ENCODE measurements at regions not wholly inside any gene's neighbourhood (a gene's known extent, or its start where the extent isn't known, plus 50 kb on each side); places are given as distances from the start of the nearest gene placed in this dataset.
A peak's percentile ranks its signal among the peaks of the same experiment; 100 is the strongest.

GRCh38 chrX:10833299-10834169 is 213.1 kb upstream of the MID1 start:
- peak overlapping the region in 3 of 5 donors; percentile 10 to 18 (median 11) for H3K4me3 ChIP-seq

DNA sequence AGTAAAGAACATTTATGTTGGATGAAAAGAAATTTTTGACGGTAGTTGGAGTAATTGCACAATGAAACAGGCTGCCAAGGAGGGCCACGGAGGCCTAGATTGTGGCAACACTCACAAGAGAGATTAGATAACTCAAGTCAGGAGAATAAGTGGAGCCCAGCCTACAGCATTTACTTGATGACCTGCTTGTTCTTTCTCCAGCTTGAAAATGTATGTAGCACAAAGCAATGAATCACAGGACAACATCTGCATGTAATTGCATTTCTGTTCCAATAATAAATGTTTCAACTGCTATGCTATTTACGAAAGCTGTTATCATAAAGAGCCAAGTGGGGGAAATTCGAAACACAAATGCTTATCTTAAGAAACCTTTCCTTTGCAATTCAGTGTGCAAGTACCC is 221.2 kb upstream of the MID1 start:
- ATAC-seq (replicated peaks in 6 of 8), result peak in 3 of 8 experiments; percentile 43 to 48 (median 47)
- 0 to 80% (median 40%) methylated on average over 1 to 4 of the region's 4 CpGs; no CpG with 5 or more reads in 4 of the 10 experiments for WGBS, 10 experiments

More at GRCh38 chrX:10833299-10834169, 213.1 kb upstream of the MID1 start:
- ATAC-seq (replicated peaks in 6 of 8), result peak; percentile 55 to 97 (median 82)
- H3K27ac ChIP-seq, result no peak overlapping the region
- H3K4me1 ChIP-seq (replicated peaks in 1 of 2), result peaks cover 2 to 29% of the 10 kb centered on the region in 2 donors
- in situ Hi-C loops (cut with MboI; ENCODE audit: low pct_unique_long_range_greater_than_20kb in 2 of 9, low sequenced_read_pairs in 9 of 9, unreplicated experiment in 9 of 9), result no loop called here
- 0 to 38% (median 20%) methylated on average over 2 to 9 of the region's 13 CpGs; no CpG with 5 or more reads in 6 of the 10 experiments for WGBS, 10 experiments

DNA sequence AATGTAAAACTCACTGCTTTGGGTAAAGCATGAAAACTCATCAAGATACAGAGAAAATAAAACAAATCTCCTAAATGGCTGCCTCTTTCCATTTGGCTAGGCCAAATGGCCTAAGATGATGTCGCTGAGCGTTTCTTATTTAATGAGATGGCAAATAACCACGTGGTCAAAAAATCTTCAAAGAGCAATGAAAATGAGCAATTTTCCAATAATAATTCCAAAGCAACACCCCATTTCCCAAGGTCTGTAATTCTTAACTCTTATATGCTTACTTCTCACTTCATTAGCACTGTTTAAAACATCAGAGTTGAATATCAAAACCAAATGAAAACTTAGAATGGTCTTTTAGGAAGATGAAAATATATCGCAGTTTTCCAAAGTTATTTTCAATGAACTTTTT is 222.3 kb upstream of the MID1 start:
- no peak for ATAC-seq (replicated peaks in 6 of 8)
- no peak overlapping the region for H3K4me3 ChIP-seq
- 10 to 88% (median 50%) methylated on average over 2 to 4 of the region's 4 CpGs; no CpG with 5 or more reads in 5 of the 10 experiments for WGBS, 10 experiments
- no peak overlapping the region for H3K27ac ChIP-seq
- H3K4me1 ChIP-seq (replicated peaks in 1 of 2), result no peaks in the 10 kb centered on the region
- in situ Hi-C loops (cut with MboI; ENCODE audit: low pct_unique_long_range_greater_than_20kb in 2 of 9, low sequenced_read_pairs in 9 of 9, unreplicated experiment in 9 of 9), result no loop called here

More for the DNA sequence above, 221.2 kb upstream of the MID1 start:
- no peaks in the 10 kb centered on the region for H3K4me1 ChIP-seq (replicated peaks in 1 of 2)
- in situ Hi-C loops (cut with MboI; ENCODE audit: low pct_unique_long_range_greater_than_20kb in 2 of 9, low sequenced_read_pairs in 9 of 9, unreplicated experiment in 9 of 9), result no loop called here
- no peak overlapping the region for H3K27ac ChIP-seq
- no peak overlapping the region for H3K4me3 ChIP-seq

DNA sequence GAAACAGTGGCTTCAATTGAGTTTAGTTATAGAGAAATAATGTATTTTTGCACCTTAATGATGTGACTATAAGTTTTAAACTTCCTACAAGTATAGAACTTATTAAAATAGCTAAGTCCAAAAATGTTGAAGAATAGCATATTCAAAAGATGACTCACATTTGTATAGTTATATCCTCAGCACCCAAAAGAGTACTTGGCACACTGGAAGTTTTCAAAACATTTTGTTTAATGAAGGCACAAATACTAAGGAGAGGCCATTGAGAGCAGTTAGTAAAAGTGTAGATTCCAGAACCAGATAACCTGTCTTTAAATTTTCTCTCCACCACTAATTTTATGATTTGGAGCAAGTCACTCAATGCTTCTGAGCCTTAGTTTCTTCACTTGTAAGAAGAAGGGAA is 226.9 kb upstream of the MID1 start:
- no peak for ATAC-seq (replicated peaks in 6 of 8)

GRCh38 chrX:10851809-10852208 is 231.4 kb upstream of the MID1 start:
- no peak overlapping the region for H3K27ac ChIP-seq
- H3K4me3 ChIP-seq, result no peak overlapping the region
- no peaks in the 10 kb centered on the region for H3K4me1 ChIP-seq (replicated peaks in 1 of 2)
- in situ Hi-C loops (cut with MboI; ENCODE audit: low pct_unique_long_range_greater_than_20kb in 2 of 9, low sequenced_read_pairs in 9 of 9, unreplicated experiment in 9 of 9), result no loop called here
- no peak for ATAC-seq (replicated peaks in 6 of 8)

More for the DNA sequence above, 226.9 kb upstream of the MID1 start:
- Histone ChIP-seq H3K27ac (no peak overlapping the region), H3K4me3 (no peak overlapping the region), H3K4me1 (replicated peaks in 1 of 2) (no peaks in the 10 kb centered on the region)
- in situ Hi-C loops (cut with MboI; ENCODE audit: low pct_unique_long_range_greater_than_20kb in 2 of 9, low sequenced_read_pairs in 9 of 9, unreplicated experiment in 9 of 9), result no loop called here

GRCh38 chrX:10854594-10854993 is 234.2 kb upstream of the MID1 start:
- Histone ChIP-seq H3K4me1 (replicated peaks in 1 of 2) (no peaks in the 10 kb centered on the region), H3K4me3 (no peak overlapping the region), H3K27ac (no peak overlapping the region)
- WGBS, 10 experiments, result 21 to 100% (median 90%) methylated on average over 1 to 3 of the region's 7 CpGs; no CpG with 5 or more reads in 5 of the 10 experiments
- in situ Hi-C loops (cut with MboI; ENCODE audit: low pct_unique_long_range_greater_than_20kb in 2 of 9, low sequenced_read_pairs in 9 of 9, unreplicated experiment in 9 of 9), result no loop called here
- ATAC-seq (replicated peaks in 6 of 8), result no peak

GRCh38 chrX:10855845-10856244 is 235.5 kb upstream of the MID1 start:
- 40 to 100% (median 60%) methylated on average over 1 to 2 of the region's 2 CpGs; no CpG with 5 or more reads in 5 of the 10 experiments for WGBS, 10 experiments
- Histone ChIP-seq H3K27ac (no peak overlapping the region), H3K4me3 (no peak overlapping the region), H3K4me1 (replicated peaks in 1 of 2) (no peaks in the 10 kb centered on the region)
- no peak for ATAC-seq (replicated peaks in 6 of 8)
- in situ Hi-C loops (cut with MboI; ENCODE audit: low pct_unique_long_range_greater_than_20kb in 2 of 9, low sequenced_read_pairs in 9 of 9, unreplicated experiment in 9 of 9), result no loop called here

DNA sequence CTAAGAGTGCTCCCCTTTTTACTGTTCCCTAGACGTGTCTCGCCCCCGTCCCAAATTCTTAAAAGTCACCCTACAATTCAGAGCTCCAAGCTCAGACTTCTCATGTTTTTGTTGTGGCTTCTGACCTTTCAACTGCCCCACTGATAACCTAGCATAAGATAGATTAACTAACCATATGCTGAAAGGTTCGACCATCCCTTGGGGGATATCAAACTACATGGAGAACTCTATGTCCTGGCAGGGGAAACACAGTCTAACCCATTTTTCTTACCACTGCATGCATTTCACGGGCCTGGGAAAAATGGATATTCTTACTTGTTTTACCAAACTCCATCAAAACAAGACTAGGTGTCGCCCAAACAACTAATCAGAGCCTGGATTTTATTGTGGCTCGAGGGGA is 236.4 kb upstream of the MID1 start:
- 32 to 100% (median 49%) methylated on average over 1 to 6 of the region's 7 CpGs; no CpG with 5 or more reads in 6 of the 10 experiments for WGBS, 10 experiments
- H3K4me3 ChIP-seq, result no peak overlapping the region

GRCh38 chrX:10859353-10859752 is 239.0 kb upstream of the MID1 start:
- no peak for ATAC-seq (replicated peaks in 6 of 8)
- H3K27ac ChIP-seq, result no peak overlapping the region
- H3K4me3 ChIP-seq, result no peak overlapping the region
- H3K4me1 ChIP-seq (replicated peaks in 1 of 2), result no peaks in the 10 kb centered on the region
- in situ Hi-C loops (cut with MboI; ENCODE audit: low pct_unique_long_range_greater_than_20kb in 2 of 9, low sequenced_read_pairs in 9 of 9, unreplicated experiment in 9 of 9), result no loop called here
- 20% methylated on average over 1 of the region's 3 CpGs; no CpG with 5 or more reads in 9 of the 10 experiments for WGBS, 10 experiments

More for the DNA sequence above, 236.4 kb upstream of the MID1 start:
- Histone ChIP-seq H3K27ac (no peak overlapping the region), H3K4me1 (replicated peaks in 1 of 2) (no peaks in the 10 kb centered on the region)
- ATAC-seq (replicated peaks in 6 of 8), result no peak
- in situ Hi-C loops (cut with MboI; ENCODE audit: low pct_unique_long_range_greater_than_20kb in 2 of 9, low sequenced_read_pairs in 9 of 9, unreplicated experiment in 9 of 9), result no loop called here

- WGBS, 10 experiments, result 36 to 100% methylated on average over 1 of the region's 1 CpG; no CpG with 5 or more reads in 8 of the 10 experiments
- Histone ChIP-seq H3K27ac (no peak overlapping the region), H3K4me1 (replicated peaks in 1 of 2) (no peaks in the 10 kb centered on the region), H3K4me3 (no peak overlapping the region)
- no peak for ATAC-seq (replicated peaks in 6 of 8)
- in situ Hi-C loops (cut with MboI; ENCODE audit: low pct_unique_long_range_greater_than_20kb in 2 of 9, low sequenced_read_pairs in 9 of 9, unreplicated experiment in 9 of 9), result no loop called here
Observed at GRCh38 chrX:10875995-10876394, 235.1 kb upstream of the HCCS start.

- Histone ChIP-seq H3K27ac (no peak overlapping the region), H3K4me3 (no peak overlapping the region), H3K4me1 (replicated peaks in 1 of 2) (peaks cover 0 to 5% of the 10 kb centered on the region in 2 donors)
- in situ Hi-C loops (cut with MboI; ENCODE audit: low pct_unique_long_range_greater_than_20kb in 2 of 9, low sequenced_read_pairs in 9 of 9, unreplicated experiment in 9 of 9), result no loop called here
- ATAC-seq (replicated peaks in 6 of 8), result no peak
- 57 to 100% (median 74%) methylated on average over 1 to 3 of the region's 4 CpGs; no CpG with 5 or more reads in 6 of the 10 experiments for WGBS, 10 experiments
Observed at GRCh38 chrX:10882484-10882883, 228.6 kb upstream of the HCCS start.

DNA sequence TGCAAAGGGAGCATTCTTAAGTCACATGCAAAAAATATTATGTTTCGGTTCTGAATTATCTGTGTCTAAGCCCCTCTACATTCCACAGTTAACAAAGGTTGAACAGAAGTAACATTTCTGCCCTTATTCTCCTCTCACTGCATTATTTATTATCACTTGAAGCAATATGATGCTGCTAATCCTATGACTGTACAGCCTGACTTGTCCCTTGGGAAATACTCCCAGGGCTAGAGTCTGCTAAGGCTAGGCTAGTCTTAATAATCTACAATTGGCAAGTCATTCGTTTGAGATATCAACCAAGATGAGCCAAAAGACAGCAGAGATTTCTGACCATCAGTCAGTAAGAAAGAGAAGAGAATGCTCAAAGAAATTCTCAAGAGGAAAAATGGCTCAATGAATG is 226.9 kb upstream of the HCCS start:
- Histone ChIP-seq H3K4me3 (no peak overlapping the region), H3K27ac (no peak overlapping the region), H3K4me1 (replicated peaks in 1 of 2) (peaks cover 0 to 5% of the 10 kb centered on the region in 2 donors)
- peak in 7 of 8 experiments; percentile 18 to 94 (median 60) for ATAC-seq (replicated peaks in 6 of 8)
- in situ Hi-C loops (cut with MboI; ENCODE audit: low pct_unique_long_range_greater_than_20kb in 2 of 9, low sequenced_read_pairs in 9 of 9, unreplicated experiment in 9 of 9), result no loop called here
- WGBS, 10 experiments, result 0 to 78% (median 45%) methylated on average over 1 to 2 of the region's 2 CpGs; no CpG with 5 or more reads in 7 of the 10 experiments

DNA sequence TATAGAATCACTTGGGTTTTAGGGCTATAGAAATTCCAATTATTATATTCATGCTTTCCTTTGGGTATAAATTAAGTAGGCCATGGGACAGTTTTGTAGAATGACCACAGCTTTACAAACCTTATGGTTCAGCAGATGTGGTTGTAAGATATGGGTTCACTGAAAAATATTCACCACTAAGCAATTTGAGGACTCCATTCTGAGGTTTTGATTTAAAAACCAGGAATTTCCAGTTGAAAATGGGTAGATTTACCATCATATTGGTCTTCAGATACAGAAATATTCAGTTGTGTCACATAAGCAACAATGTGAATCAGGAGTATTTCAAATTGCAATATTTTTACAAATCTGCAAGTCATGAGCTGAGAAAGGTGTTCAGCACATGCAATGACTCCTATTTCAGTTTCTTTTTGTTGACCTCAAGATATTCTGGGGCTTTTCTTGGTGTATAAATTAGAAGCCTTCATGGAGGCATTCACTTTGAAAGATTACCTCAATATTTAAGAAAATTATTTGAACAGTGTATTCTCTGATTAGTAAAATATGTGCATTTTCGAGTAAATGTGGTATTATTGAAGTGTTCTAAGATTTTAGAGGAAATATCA is 218.4 kb upstream of the HCCS start:
- 20 to 41% (median 33%) methylated on average over 1 of the region's 1 CpG; no CpG with 5 or more reads in 6 of the 10 experiments for WGBS, 10 experiments
- in situ Hi-C loops (cut with MboI; ENCODE audit: low pct_unique_long_range_greater_than_20kb in 2 of 9, low sequenced_read_pairs in 9 of 9, unreplicated experiment in 9 of 9), result no loop called here
- Histone ChIP-seq H3K27ac (no peak overlapping the region), H3K4me1 (replicated peaks in 1 of 2) (no peaks in the 10 kb centered on the region), H3K4me3 (no peak overlapping the region)
- ATAC-seq (replicated peaks in 6 of 8), result no peak
